K562 (cell line): ENCODE measurements at regions not wholly inside any gene's neighbourhood (a gene's known extent, or its start where the extent isn't known, plus 50 kb on each side); places are given as distances from the start of the nearest gene placed in this dataset.

Experiments used
- ATAC-seq: fragments of 200-7000 bp; cut with Tn5 transposase; 3 replicates; pipeline ENCODE4 v1.9.1; 2020; ENCODE audit warnings: moderate library complexity
- BruUV-seq: library from RNA; stranded (reverse); fragments of 400-500 nt; replicated peaks from 2 replicates; lab custom pipeline; 2021; lab: Mats Ljungman, UMichigan
- CTCF ChIA-PET: fragments of 300-600 bp; formaldehyde crosslinking; extraction: SDS; loops from one replicate; lab custom pipeline; 2021; ENCODE audit warnings: low intra/inter-chr PET ratio; lab: Yijun Ruan, JAX
- POLR2A ChIA-PET: fragments of 300-600, 350-650 bp; sonication (Branson Sonifier 250); formaldehyde crosslinking; extraction: SDS; loops from one replicate; lab custom pipeline; 2021; ENCODE audit warnings: antibody characterized with exemption, inconsistent platforms; lab: Yijun Ruan, JAX
- DNase-seq, 4 experiments: peaks; one replicate each; pipeline versions ENCODE4 v3.0.0 to v3.0.0-alpha.2; 2011 to 2018; ENCODE audit warnings: low spot score in 3 of 4, mixed read lengths in 3 of 4; ENCODE audit errors: extremely low read depth in 1 of 4
- FAIRE-seq: peaks from 2 replicates; lab custom pipeline; 2011; peaks lifted over from hg19 to GRCh38; lab: Jason Lieb, UNC
- H2AFZ ChIP-seq: 2 replicates; pipeline ENCODE4 v1.6.0; 2011; ENCODE audit warnings: low read depth, low read length, control low read depth, inconsistent platforms
- H3K27ac ChIP-seq: fragments of 200-600 bp; 3 replicates; pipeline ENCODE4 v1.8.0; 2011; ENCODE audit warnings: low read depth, mild to moderate bottlenecking, control low read depth, inconsistent platforms, low read length, moderate library complexity, mixed read lengths; ENCODE audit errors: extremely low read depth
- H3K27me3 ChIP-seq, 2 experiments: fragments of 300-600 bp in 1 of 2; 2 replicates in 1 of 2; 3 replicates in 1 of 2; pipeline versions ENCODE4 v1.6.0 to v1.8.0; 2011; ENCODE audit warnings: inconsistent platforms in 2 of 2, low read length in 2 of 2, mild to moderate bottlenecking in 1 of 2, mixed read lengths in 1 of 2, moderate library complexity in 1 of 2; ENCODE audit not compliant: control insufficient read depth in 2 of 2, insufficient read depth in 2 of 2
- H3K36me3 ChIP-seq: fragments of 300-600 bp; 3 replicates; pipeline ENCODE4 v1.8.0; 2011; ENCODE audit warnings: mild to moderate bottlenecking, low read length, inconsistent platforms; ENCODE audit not compliant: control insufficient read depth, insufficient read depth
- H3K4me1 ChIP-seq, 2 experiments: fragments of 200-600 bp in 1 of 2; replicated peaks in 1 of 2; 2 replicates in 1 of 2; 3 replicates in 1 of 2; pipeline versions ENCODE4 v1.5.1 to v1.8.0; 2011; ENCODE audit warnings: inconsistent platforms in 2 of 2, low read length in 2 of 2, mild to moderate bottlenecking in 1 of 2, mixed read lengths in 1 of 2, moderate library complexity in 1 of 2; ENCODE audit not compliant: control insufficient read depth in 2 of 2, insufficient read depth in 2 of 2
- H3K4me2 ChIP-seq: 2 replicates; pipeline ENCODE4 v1.6.1; 2011; ENCODE audit warnings: low read length, control low read depth, inconsistent platforms, mixed read lengths; ENCODE audit not compliant: insufficient read depth
- H3K4me3 ChIP-seq: fragments of 200-600 bp; sonication (generic), shearing (Covaris generic); 2 replicates; pipeline ENCODE4 v1.5.1; 2016; ENCODE audit warnings: control low read depth, inconsistent platforms
- H3K79me2 ChIP-seq: fragments of 200-600 bp; 3 replicates; pipeline ENCODE4 v1.8.0; 2011; ENCODE audit warnings: low read length, inconsistent platforms; ENCODE audit not compliant: control insufficient read depth, insufficient read depth
- H3K9ac ChIP-seq, 2 experiments: 2 replicates each; pipeline versions ENCODE4 v1.6.0 to v1.6.1; 2011; ENCODE audit warnings: low read depth in 2 of 2, low read length in 2 of 2, control low read depth in 1 of 2, inconsistent platforms in 1 of 2, mild to moderate bottlenecking in 1 of 2, mixed read lengths in 1 of 2; ENCODE audit not compliant: insufficient read depth in 1 of 2
- H3K9me1 ChIP-seq: one replicate; pipeline ENCODE4 v1.6.0; 2011; ENCODE audit warnings: inconsistent platforms, mild to moderate bottlenecking, low read length, moderate library complexity; ENCODE audit not compliant: control insufficient read depth, insufficient read depth
- H3K9me3 ChIP-seq: replicated peaks from 2 replicates; pipeline ENCODE4 v1.5.1; 2011; ENCODE audit warnings: low read depth, low read length, inconsistent platforms; ENCODE audit not compliant: control insufficient read depth, insufficient read depth
- H4K20me1 ChIP-seq: replicated peaks from 2 replicates; pipeline ENCODE4 v1.6.1; 2011; ENCODE audit warnings: low read length, inconsistent platforms, mixed read lengths; ENCODE audit not compliant: control insufficient read depth, insufficient read depth
- HDAC8 ChIP-seq: fragments of 450-650 bp; IDR thresholded peaks from 2 replicates; pipeline ENCODE4 v1.6.1; 2016; ENCODE audit warnings: mild to moderate bottlenecking, missing genetic modification characterization, moderate library complexity, missing compliant biosample characterization
- MBD1 ChIP-seq: fragments of 250-450 bp; sonication (Bioruptor Pico); IDR thresholded peaks from 2 replicates; pipeline ENCODE4 v1.8.0; 2022; ENCODE audit warnings: inconsistent platforms
- WGBS: fragments of 100-300 bp; shearing (Covaris generic); methylation state at CpG from one replicate; pipeline ENCODE4 v1.1.6; 2016; ENCODE audit warnings: low coverage, mixed read lengths; ENCODE audit not compliant: insufficient coverage; ENCODE audit errors: missing lambda C conversion rate; 5-methylcytosine and 5-hydroxymethylcytosine counted together
- in situ Hi-C: fragments of 300-500 bp; cut with MboI; formaldehyde crosslinking; loops from 4 replicates; pipeline ENCODE4 v1.15.0; 2018; ENCODE audit warnings: inconsistent platforms, mixed read lengths
- intact Hi-C: fragments of 100-400 bp; cut with micrococcal nuclease; formaldehyde crosslinking; loops from 2 replicates; pipeline ENCODE4 v1.14.2; 2022
- TF ChIP-seq, protein P1 (sequence below): fragments of 200-800 bp; sonication (Bioruptor generic); IDR thresholded peaks from 2 replicates; pipeline ENCODE4 v1.6.1; 2016; ENCODE audit warnings: missing genetic modification characterization, missing compliant biosample characterization
- TF ChIP-seq, protein P2 (sequence below): fragments of 250-450 bp; sonication (Bioruptor Pico); IDR thresholded peaks from 2 replicates; pipeline ENCODE4 v1.8.0; 2021; ENCODE audit warnings: borderline replicate concordance, mild to moderate bottlenecking, moderate library complexity; ENCODE audit not compliant: poor library complexity, severe bottlenecking
- TF ChIP-seq, protein P3 (sequence below): IDR thresholded peaks from 2 replicates; pipeline ENCODE4 v1.6.1; 2011; ENCODE audit warnings: borderline replicate concordance, low read depth, mild to moderate bottlenecking, moderate library complexity, low read length; ENCODE audit not compliant: insufficient read depth, poor library complexity, severe bottlenecking
- TF ChIP-seq, protein P4 (sequence below), 2 experiments: IDR thresholded peaks; 2 replicates each; pipeline ENCODE4 v1.6.1; 2011; ENCODE audit warnings: borderline replicate concordance in 1 of 2, control low read depth in 1 of 2, low read depth in 1 of 2, low read length in 1 of 2, mild to moderate bottlenecking in 1 of 2, mixed read lengths in 1 of 2, moderate library complexity in 1 of 2; ENCODE audit not compliant: insufficient read depth in 1 of 2, insufficient read length in 1 of 2, poor library complexity in 1 of 2, severe bottlenecking in 1 of 2; ENCODE audit errors: extremely low read depth in 1 of 2

GRCh38 chr1:844472-845026 lies 79.2 kb upstream of the SAMD11 start:
- Histone ChIP-seq H4K20me1 (peaks cover 8% of the 10 kb centered on the region; the same call in 1 of the 2 replicates), H3K4me1 (peaks cover 7 to 12% of the 10 kb centered on the region in 2 experiments; a peak in 3 of 5 replicates), H3K4me2 (no peak overlapping the region), H3K36me3 (peaks cover 31% of the 10 kb centered on the region; the same call in 1 of the 3 replicates), H2AFZ (no peak overlapping the region), H3K4me3 (no peak overlapping the region), H3K27me3 (no peaks in the 10 kb centered on the region), H3K9me3 (no peaks in the 10 kb centered on the region), H3K79me2 (peaks cover 7% of the 10 kb centered on the region; the same call in 2 of the 3 replicates), H3K9me1 (peaks cover 5% of the 10 kb centered on the region), H3K9ac (peak overlapping the region in 1 of 2 experiments; percentile 82; a peak in 2 of 4 replicates), H3K27ac (no peak overlapping the region)
- intact Hi-C loops (loop anchor here (10.0 kb wide), 1 partner anchor 70 kb away; no protein-coding TSS in a partner anchor), in situ Hi-C loops (loop anchor here (5.0 kb wide), 1 partner anchor 527 kb away; no protein-coding TSS in a partner anchor)
- BruUV-seq = no TSS peak
- FAIRE-seq (no peak), DNase-seq (no peak), ATAC-seq (no peak)
- ChIA-PET CTCF (no interaction called here), POLR2A (no interaction called here)
- 91% methylated on average over 12 of the region's 13 CpGs for WGBS
- TF ChIP-seq MBD1 (CRISPR knock-in tag) (no peak), HDAC8 (tag) (no peak)
- TF ChIP-seq, protein P1, sequence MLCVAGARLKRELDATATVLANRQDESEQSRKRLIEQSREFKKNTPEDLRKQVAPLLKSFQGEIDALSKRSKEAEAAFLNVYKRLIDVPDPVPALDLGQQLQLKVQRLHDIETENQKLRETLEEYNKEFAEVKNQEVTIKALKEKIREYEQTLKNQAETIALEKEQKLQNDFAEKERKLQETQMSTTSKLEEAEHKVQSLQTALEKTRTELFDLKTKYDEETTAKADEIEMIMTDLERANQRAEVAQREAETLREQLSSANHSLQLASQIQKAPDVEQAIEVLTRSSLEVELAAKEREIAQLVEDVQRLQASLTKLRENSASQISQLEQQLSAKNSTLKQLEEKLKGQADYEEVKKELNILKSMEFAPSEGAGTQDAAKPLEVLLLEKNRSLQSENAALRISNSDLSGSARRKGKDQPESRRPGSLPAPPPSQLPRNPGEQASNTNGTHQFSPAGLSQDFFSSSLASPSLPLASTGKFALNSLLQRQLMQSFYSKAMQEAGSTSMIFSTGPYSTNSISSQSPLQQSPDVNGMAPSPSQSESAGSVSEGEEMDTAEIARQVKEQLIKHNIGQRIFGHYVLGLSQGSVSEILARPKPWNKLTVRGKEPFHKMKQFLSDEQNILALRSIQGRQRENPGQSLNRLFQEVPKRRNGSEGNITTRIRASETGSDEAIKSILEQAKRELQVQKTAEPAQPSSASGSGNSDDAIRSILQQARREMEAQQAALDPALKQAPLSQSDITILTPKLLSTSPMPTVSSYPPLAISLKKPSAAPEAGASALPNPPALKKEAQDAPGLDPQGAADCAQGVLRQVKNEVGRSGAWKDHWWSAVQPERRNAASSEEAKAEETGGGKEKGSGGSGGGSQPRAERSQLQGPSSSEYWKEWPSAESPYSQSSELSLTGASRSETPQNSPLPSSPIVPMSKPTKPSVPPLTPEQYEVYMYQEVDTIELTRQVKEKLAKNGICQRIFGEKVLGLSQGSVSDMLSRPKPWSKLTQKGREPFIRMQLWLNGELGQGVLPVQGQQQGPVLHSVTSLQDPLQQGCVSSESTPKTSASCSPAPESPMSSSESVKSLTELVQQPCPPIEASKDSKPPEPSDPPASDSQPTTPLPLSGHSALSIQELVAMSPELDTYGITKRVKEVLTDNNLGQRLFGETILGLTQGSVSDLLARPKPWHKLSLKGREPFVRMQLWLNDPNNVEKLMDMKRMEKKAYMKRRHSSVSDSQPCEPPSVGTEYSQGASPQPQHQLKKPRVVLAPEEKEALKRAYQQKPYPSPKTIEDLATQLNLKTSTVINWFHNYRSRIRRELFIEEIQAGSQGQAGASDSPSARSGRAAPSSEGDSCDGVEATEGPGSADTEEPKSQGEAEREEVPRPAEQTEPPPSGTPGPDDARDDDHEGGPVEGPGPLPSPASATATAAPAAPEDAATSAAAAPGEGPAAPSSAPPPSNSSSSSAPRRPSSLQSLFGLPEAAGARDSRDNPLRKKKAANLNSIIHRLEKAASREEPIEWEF (CRISPR knock-in tag) = no peak
- TF ChIP-seq, protein P2, sequence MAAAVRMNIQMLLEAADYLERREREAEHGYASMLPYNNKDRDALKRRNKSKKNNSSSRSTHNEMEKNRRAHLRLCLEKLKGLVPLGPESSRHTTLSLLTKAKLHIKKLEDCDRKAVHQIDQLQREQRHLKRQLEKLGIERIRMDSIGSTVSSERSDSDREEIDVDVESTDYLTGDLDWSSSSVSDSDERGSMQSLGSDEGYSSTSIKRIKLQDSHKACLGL (CRISPR knock-in tag) = no peak
- TF ChIP-seq, protein P3, sequence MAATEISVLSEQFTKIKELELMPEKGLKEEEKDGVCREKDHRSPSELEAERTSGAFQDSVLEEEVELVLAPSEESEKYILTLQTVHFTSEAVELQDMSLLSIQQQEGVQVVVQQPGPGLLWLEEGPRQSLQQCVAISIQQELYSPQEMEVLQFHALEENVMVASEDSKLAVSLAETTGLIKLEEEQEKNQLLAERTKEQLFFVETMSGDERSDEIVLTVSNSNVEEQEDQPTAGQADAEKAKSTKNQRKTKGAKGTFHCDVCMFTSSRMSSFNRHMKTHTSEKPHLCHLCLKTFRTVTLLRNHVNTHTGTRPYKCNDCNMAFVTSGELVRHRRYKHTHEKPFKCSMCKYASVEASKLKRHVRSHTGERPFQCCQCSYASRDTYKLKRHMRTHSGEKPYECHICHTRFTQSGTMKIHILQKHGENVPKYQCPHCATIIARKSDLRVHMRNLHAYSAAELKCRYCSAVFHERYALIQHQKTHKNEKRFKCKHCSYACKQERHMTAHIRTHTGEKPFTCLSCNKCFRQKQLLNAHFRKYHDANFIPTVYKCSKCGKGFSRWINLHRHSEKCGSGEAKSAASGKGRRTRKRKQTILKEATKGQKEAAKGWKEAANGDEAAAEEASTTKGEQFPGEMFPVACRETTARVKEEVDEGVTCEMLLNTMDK = no peak
- TF ChIP-seq, protein P4, sequence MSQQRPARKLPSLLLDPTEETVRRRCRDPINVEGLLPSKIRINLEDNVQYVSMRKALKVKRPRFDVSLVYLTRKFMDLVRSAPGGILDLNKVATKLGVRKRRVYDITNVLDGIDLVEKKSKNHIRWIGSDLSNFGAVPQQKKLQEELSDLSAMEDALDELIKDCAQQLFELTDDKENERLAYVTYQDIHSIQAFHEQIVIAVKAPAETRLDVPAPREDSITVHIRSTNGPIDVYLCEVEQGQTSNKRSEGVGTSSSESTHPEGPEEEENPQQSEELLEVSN (IDR thresholded peaks at IDR 0.05; ENCODE audit: borderline replicate concordance in 1 of 2, extremely low read depth in 1 of 2, insufficient read depth in 1 of 2, insufficient read length in 1 of 2, low read depth in 1 of 2, low read length in 1 of 2, poor library complexity in 1 of 2, severe bottlenecking in 1 of 2) = no peak
